ENCODE measurements at regions not wholly inside any gene's neighbourhood (a gene's known extent, or its start where the extent isn't known, plus 50 kb on each side); places are given as distances from the start of the nearest gene placed in this dataset.

GRCh38 chr2:16030206-16031057 lies 90.1 kb downstream of the MYCN start:
- TF ChIP-seq PPARA (CRISPR knock-in tag; IDR thresholded peaks at IDR 0.05; ENCODE audit: borderline replicate concordance) (no peak), ZFP30 (CRISPR knock-in tag; IDR thresholded peaks at IDR 0.05) (no peak), CSDC2 (CRISPR knock-in tag; IDR thresholded peaks at IDR 0.05) (no peak), ZNF70 (CRISPR knock-in tag; IDR thresholded peaks at IDR 0.05) (no peak), RARB (CRISPR knock-in tag; IDR thresholded peaks at IDR 0.05) (no peak), ZC3H10 (CRISPR knock-in tag; IDR thresholded peaks at IDR 0.05) (no peak), SNAI2 (CRISPR knock-in tag; IDR thresholded peaks at IDR 0.05) (no peak), POU6F1 (CRISPR knock-in tag; IDR thresholded peaks at IDR 0.05; ENCODE audit: borderline replicate concordance, low read depth) (no peak), GLIS3 (CRISPR knock-in tag; IDR thresholded peaks at IDR 0.05) (no peak)
- TF ChIP-seq, protein P1, sequence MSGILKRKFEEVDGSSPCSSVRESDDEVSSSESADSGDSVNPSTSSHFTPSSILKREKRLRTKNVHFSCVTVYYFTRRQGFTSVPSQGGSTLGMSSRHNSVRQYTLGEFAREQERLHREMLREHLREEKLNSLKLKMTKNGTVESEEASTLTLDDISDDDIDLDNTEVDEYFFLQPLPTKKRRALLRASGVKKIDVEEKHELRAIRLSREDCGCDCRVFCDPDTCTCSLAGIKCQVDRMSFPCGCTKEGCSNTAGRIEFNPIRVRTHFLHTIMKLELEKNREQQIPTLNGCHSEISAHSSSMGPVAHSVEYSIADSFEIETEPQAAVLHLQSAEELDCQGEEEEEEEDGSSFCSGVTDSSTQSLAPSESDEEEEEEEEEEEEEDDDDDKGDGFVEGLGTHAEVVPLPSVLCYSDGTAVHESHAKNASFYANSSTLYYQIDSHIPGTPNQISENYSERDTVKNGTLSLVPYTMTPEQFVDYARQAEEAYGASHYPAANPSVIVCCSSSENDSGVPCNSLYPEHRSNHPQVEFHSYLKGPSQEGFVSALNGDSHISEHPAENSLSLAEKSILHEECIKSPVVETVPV (CRISPR knock-in tag; IDR thresholded peaks at IDR 0.05) = no peak
- no peak for ATAC-seq

GRCh38 chr2:16028644-16029043 lies 88.3 kb downstream of the MYCN start:
- ATAC-seq = no peak
- TF ChIP-seq ZFP30 (CRISPR knock-in tag; IDR thresholded peaks at IDR 0.05) (no peak), ZNF8 (CRISPR knock-in tag; IDR thresholded peaks at IDR 0.05) (no peak), TCF4 (CRISPR knock-in tag; IDR thresholded peaks at IDR 0.05; ENCODE audit: borderline replicate concordance) (no peak), ZNF565 (CRISPR knock-in tag; conservative IDR thresholded peaks at IDR 0.05; ENCODE audit: low read depth) (no peak), TOX (CRISPR knock-in tag; IDR thresholded peaks at IDR 0.05; ENCODE audit: borderline replicate concordance) (no peak), BACH2 (CRISPR knock-in tag; IDR thresholded peaks at IDR 0.05; ENCODE audit: borderline replicate concordance) (no peak), ZFP3 (CRISPR knock-in tag; IDR thresholded peaks at IDR 0.05) (no peak), PATZ1 (CRISPR knock-in tag; IDR thresholded peaks at IDR 0.05; ENCODE audit: borderline replicate concordance) (no peak), CSDC2 (CRISPR knock-in tag; IDR thresholded peaks at IDR 0.05) (no peak), CREB5 (CRISPR knock-in tag; IDR thresholded peaks at IDR 0.05; ENCODE audit: low read depth) (no peak), OSR1 (CRISPR knock-in tag; IDR thresholded peaks at IDR 0.05) (no peak)

GRCh38 chr2:16026816-16027501 lies 86.6 kb downstream of the MYCN start:
- no peak for ATAC-seq
- TF ChIP-seq PPARA (CRISPR knock-in tag; IDR thresholded peaks at IDR 0.05; ENCODE audit: borderline replicate concordance) (no peak), ZNF565 (CRISPR knock-in tag; conservative IDR thresholded peaks at IDR 0.05; ENCODE audit: low read depth) (no peak), PATZ1 (CRISPR knock-in tag; IDR thresholded peaks at IDR 0.05; ENCODE audit: borderline replicate concordance) (no peak), TCF4 (CRISPR knock-in tag; IDR thresholded peaks at IDR 0.05; ENCODE audit: borderline replicate concordance) (no peak), CSDC2 (CRISPR knock-in tag; IDR thresholded peaks at IDR 0.05) (no peak), ISL1 (CRISPR knock-in tag; IDR thresholded peaks at IDR 0.05) (no peak), RARB (CRISPR knock-in tag; IDR thresholded peaks at IDR 0.05) (no peak), SNAI2 (CRISPR knock-in tag; IDR thresholded peaks at IDR 0.05) (no peak), TOX (CRISPR knock-in tag; IDR thresholded peaks at IDR 0.05; ENCODE audit: borderline replicate concordance) (no peak), OSR1 (CRISPR knock-in tag; IDR thresholded peaks at IDR 0.05) (no peak), BACH2 (CRISPR knock-in tag; IDR thresholded peaks at IDR 0.05; ENCODE audit: borderline replicate concordance) (no peak), POU6F1 (CRISPR knock-in tag; IDR thresholded peaks at IDR 0.05; ENCODE audit: borderline replicate concordance, low read depth) (no peak), ZFP3 (CRISPR knock-in tag; IDR thresholded peaks at IDR 0.05) (no peak), ZC3H10 (CRISPR knock-in tag; IDR thresholded peaks at IDR 0.05) (no peak), ESRRG (CRISPR knock-in tag; IDR thresholded peaks at IDR 0.05) (no peak), ZNF70 (CRISPR knock-in tag; IDR thresholded peaks at IDR 0.05) (no peak)
- TF ChIP-seq, protein P2, sequence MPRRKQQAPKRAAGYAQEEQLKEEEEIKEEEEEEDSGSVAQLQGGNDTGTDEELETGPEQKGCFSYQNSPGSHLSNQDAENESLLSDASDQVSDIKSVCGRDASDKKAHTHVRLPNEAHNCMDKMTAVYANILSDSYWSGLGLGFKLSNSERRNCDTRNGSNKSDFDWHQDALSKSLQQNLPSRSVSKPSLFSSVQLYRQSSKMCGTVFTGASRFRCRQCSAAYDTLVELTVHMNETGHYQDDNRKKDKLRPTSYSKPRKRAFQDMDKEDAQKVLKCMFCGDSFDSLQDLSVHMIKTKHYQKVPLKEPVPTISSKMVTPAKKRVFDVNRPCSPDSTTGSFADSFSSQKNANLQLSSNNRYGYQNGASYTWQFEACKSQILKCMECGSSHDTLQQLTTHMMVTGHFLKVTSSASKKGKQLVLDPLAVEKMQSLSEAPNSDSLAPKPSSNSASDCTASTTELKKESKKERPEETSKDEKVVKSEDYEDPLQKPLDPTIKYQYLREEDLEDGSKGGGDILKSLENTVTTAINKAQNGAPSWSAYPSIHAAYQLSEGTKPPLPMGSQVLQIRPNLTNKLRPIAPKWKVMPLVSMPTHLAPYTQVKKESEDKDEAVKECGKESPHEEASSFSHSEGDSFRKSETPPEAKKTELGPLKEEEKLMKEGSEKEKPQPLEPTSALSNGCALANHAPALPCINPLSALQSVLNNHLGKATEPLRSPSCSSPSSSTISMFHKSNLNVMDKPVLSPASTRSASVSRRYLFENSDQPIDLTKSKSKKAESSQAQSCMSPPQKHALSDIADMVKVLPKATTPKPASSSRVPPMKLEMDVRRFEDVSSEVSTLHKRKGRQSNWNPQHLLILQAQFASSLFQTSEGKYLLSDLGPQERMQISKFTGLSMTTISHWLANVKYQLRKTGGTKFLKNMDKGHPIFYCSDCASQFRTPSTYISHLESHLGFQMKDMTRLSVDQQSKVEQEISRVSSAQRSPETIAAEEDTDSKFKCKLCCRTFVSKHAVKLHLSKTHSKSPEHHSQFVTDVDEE (CRISPR knock-in tag; IDR thresholded peaks at IDR 0.05) = no peak
